NCI-H146 treated with DMSO at 0.1 percent for 48 hours (cell line): ENCODE measurements at regions not wholly inside any gene's neighbourhood (a gene's known extent, or its start where the extent isn't known, plus 50 kb on each side); places are given as distances from the start of the nearest gene placed in this dataset.

Experiments
- DNase-seq: peaks from one replicate; lab custom pipeline; 2025; ENCODE audit not compliant: unreplicated experiment; lab: John Stamatoyannopoulos, UW

DNA sequence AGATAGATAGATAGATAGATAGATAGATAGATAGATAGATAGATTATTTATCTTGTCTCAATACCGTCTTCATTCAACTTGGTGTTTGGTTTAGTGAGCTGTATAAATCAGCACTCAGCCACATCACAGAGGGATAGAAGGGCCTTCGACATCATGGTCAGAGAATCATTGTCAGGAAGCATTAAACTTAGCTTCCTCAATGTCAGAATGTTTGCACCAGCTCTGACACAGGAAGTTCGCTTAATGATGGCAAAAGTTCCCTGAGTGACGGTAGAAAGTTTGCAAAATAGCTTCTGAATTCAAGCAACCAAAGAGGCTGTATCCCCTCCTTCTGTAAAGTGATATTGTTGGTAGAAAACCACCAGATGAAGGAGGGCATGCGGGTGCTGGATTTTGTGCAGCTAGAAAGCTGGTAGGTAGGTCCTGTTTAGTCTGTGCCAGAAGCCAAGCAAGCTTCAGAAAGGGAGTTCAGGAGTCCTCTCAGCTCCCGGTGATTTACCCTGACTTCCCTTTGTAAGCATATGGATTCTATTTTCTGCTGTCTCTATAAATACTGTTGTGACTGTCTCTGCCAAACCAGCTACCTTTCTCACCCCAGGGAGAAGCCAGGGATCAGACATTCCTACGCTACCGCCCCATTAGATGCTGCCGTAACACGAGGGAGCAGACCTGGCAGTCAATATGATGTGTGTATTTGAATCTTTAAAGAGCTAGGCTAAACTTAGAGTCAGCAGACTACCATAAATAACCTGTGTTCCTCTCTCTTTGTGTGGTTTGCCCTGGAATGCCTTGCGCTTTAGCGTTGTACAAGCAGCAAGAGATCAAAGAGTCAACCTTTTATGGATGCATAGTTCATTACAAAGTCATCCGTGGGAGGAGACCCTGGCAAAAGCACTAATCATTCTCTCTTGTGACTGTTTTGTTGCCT, 200.5 kb upstream of the KIAA1217 start:
- no peak for DNase-seq

DNA sequence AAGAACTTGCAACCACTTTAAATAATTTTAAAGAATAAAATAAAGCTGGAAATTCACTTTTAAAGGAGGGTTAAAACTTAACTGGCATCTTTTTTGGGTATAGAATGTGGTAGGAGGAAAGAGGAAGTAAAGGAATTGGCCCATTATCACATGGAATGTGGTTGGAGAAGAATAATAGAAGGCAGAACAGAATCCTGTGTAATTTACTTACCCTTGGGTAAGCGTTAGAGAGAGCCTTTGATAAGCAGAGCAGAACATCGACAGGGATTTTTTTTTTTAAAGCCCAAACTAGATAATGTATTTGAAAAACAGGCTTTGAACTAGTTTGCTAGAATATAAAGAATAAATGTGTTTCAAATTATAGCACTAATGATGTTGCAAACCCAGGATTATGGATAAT, 199.8 kb upstream of the KIAA1217 start:
- no peak for DNase-seq

DNA sequence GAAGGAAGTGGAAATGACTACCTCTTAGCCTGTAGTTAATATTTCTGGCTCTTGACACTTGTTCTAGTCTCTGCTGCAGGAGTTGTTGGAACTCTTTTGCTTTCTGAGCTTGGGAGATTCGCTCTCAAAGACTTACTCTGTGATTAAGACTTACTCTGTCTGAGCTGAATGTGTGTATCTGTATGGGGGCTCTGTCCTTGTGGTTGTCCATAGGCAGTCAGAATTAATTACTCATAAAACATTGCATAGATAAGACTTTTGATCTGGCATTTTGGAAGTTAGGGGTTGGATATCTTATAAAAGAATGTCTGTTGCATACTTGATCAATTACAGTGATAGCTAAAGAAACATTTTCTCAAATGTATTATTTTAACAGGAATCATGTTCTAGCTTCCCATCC, 199.2 kb upstream of the KIAA1217 start:
- DNase-seq: no peak

DNA sequence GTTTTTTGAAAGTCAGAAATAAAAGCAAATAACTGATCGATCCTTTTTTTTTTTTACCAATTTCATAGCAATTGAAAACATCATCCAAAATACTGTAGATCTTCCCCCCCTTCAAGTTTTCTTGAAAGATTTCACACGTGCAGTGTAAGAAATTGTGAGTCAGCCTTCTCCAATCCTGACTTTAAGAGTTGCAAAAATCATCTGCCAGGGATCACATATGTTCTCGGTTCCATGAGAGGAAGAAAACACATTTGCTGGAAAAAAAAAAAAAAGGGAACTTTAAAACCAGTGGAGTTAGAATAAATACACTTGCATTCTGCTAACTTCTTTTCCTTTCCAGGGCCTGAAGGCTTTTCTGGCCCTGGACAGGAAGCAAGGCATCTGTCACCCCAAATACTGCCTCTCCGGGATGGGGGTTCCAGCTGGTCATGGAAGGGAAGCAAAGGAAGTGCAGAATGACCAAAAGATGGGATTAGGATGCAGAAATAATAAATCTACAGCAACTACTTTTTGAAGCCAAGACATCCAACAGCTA, 198.4 kb upstream of the KIAA1217 start:
- DNase-seq: no peak

DNA sequence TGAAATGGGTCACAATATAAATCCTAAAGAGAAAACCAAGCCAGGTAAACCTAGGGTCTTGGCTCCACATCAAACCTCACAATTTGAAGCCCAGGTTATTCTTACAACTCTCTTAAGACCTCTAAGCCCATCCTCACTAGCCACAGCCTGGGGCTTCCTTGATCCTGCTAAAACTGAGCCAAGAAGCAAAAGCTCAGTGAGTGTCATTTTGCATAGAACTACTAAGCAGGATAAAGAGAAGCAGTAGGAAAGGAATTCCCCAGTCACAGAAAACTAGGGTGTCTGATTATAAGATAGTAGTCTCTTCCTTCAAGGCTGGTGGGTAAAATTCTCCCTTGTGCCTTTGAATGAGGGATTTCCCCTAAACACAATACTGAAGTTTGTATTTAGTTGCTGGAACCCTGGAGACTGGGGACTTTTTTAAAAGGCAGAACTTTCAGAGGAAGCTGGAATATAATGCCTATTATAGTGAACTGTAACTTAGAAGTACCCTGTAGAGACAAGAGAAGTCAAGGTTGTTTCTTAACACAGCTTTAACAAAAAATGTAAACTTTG, 196.6 kb upstream of the KIAA1217 start:
- DNase-seq: no peak

DNA sequence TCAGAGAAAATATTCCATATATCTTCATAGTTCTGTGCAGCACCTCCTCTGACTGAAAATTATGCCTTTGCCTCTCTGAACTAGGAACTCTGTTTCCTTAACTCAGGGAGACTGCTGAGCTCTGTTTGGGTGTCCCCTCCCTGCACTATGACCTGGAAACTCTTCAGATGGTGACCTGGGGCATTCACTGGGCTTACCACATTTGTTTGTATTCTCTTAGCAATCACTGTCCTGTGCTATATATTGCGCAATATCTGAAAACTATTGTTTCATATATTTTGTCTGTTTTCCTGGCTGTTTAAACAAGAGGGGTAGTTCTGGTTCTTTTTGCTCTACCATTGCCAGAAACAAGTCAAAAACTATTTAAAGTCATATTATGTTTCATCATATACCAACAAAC, 181.8 kb upstream of the KIAA1217 start:
- no peak for DNase-seq

DNA sequence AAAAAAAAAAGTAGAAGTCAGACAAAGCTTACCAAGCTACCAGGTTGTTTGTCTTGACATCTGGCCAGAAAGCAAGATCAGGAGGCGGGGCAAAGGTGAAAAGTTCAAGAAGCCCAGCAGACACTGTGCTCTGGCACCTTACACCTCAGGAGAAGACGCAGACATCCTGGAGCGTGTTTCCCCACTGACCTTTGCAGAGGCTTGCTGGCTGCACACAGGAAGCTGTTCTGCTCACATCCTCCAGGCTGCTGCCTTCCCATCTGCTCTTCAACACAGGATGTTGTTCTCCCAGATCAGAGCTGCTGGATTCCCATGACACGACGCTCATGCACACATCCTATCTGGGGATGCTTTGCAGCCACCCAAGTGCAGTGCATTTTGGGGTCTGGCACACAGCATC, 174.4 kb upstream of the KIAA1217 start:
- DNase-seq: no peak

DNA sequence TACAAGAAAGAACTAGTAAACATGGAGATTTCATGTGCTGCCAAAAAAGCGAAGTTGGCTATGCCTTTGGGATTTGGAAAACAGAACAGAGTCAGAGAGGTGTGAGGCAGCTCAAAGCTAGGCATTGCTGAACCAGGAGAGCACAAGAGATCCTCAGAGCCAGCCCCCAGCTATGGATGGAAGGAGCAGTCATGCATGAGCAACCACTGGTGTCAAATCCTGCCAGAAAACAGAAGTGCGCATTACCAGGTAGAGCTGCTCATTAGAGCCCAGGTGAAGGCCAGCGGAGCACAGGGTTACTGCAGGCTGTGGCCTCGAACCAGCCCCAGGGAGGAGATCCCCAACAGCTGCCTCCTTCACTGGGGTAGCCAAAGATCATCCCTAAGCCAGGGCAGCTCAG, 173.2 kb upstream of the KIAA1217 start:
- no peak for DNase-seq

DNA sequence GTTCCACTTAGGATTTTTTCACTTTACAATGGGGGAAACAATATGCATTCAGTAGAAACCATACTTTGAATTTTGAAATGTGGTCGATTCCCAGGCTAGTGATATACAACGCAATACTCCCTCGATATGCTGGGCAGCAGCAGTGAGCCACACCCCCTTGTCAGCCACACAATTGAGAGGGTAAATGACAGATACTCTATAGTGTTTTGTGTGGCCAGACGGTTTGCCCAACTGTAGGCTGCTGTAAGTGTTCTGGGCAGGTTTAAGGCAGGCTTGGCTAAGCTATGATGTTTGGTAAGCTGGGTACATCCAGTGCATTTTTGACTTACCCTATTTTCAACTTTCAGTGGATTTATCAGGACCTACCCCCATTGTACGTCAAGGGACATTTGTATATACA, 169.6 kb upstream of the KIAA1217 start:
- DNase-seq: no peak

DNA sequence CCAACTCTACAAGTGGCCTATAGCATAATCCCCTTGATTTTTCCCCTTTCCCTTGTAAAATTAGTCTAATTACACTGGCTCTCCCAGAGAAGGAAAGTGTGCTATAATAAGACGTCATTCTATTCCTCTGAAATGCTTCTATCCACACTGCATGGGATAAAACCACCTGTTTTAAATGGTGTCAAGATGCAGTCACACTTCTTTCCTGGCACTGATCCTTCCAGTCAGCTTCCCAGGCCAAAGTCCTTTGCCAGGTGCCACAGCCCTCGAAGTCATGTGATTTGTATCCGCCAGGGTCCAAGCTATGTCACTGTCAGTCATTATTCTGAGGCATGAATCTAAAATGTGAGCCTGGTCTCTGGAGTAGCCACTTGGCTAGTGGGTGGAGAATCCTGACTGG, 169.0 kb upstream of the KIAA1217 start:
- DNase-seq: no peak

DNA sequence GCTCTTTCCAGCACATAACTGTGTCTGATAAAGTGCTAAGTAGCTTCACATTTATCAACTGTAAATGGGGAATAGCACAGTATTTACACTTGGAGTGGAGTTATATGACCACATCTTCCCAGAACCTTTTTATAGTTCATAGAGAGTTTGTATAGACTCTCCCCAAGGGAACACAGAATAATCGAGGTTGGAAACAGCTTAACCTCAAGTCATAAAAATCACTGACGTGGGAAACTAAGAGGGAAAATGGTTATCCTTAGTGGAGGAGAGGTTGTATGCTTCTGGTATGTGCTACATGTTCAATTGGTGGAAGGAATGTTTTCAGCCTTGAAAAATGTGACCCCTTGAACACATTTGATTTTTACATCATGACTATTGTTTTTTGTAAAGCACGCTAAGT, 167.9 kb upstream of the KIAA1217 start:
- DNase-seq: no peak

DNA sequence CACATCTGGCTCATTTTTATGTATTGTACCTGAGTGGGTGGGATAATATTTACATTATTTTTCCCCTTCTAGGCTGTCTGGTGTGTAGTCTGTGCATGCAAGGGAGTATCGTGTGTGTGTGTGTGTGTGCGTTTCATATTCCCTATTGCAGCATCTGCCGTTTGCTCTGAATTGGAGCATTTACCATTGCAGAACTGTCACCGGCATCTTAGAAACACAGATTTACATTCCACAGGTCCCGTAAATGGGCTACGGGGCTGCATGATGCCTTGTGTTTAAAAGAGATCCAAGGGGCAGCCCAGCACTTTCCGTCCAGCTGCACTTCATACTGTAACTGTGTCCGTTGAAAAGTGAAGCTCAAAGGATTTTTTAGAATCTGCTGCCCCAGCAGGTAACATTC, 167.1 kb upstream of the KIAA1217 start:
- no peak for DNase-seq

DNA sequence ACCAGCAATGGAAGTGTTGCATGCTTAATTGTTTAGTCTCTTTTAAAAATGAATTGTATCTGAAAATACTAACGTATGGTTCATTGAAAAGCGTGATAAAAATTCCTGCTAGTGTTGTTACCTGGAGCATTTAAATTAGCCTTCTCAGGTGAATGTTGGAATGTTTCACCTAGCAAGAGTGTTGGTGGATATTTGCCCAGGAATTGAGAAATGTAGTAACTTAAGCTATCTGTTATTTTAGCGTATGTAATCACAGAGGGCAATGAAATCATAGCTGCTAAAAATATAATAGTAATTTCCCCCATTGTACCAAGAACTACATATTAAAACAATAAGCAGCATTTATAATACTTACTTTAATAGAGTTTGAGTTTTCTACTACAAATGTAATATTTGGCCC, 166.1 kb upstream of the KIAA1217 start:
- no peak for DNase-seq

DNA sequence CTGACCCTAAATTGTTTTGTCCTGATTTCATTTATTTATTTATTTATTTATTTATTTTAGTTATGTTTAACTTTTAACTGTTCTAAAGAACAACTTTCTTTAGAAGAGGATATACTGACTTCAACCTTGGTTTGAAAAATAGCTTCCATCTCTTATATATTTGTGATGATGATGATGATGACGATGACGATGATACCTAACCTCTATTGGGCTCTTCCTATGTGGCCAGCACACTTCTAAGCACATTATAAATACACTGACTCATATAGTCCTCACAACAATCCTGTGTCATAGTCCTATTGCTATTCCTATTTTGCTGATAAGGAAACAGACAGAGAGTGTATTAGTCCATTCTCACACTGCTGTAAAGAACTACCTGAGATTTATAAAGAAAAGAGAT, 162.9 kb upstream of the KIAA1217 start:
- DNase-seq: no peak

DNA sequence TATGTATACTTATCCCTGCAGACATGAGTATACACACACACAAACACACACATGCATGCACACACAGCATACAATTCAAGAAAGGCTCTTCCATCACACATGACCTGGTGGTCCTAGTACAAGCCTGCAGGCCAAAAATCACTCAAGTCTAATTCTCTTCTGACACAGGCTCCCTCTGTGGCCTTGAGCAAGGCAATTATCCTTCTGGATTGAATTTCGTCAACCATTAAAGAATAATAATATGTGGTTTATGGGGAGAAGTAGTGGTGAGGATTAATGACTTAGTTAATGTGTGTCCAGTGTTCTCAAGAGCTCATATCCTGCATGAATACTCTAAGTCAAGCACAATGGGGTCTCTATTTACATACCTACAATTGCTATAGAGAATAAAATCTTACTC, 161.8 kb upstream of the KIAA1217 start:
- DNase-seq: no peak

DNA sequence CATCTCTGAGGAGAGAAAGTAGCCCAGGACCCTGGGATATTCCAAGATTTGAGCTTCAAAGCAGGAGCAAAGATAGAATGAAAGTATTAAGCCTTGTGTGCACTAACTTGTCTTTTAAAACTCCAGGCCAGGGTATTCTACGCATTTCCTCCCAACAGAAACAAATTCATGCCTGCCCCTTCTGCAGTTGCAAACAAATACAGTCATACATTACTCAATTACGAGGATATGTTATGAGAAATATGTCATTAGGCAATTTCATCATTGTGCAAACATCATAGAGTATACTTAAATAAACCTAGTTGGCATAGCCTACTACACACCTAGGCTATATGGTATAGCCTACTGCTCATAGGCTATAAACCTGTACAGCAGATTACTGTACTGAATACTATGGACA, 154.5 kb upstream of the KIAA1217 start:
- DNase-seq: no peak

DNA sequence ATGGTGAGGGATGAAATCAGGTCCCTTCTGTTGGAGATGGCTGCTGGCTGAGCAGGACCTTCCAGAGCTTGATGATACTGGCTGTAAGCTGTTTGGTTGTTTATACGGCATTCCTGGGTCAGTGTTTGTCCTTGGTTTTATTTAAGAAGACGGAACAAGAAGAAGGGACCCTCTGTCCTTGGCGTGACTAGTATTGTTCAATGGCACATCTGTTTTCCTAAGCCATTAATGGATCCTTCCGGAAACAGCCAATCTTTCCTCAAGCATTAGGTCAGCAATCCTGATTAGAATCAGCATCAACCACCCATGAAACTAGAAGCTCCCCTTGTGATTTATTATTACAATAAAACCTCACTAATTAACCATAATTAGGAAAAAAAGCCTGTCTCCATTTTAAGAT, 128.7 kb upstream of the KIAA1217 start:
- no peak for DNase-seq

DNA sequence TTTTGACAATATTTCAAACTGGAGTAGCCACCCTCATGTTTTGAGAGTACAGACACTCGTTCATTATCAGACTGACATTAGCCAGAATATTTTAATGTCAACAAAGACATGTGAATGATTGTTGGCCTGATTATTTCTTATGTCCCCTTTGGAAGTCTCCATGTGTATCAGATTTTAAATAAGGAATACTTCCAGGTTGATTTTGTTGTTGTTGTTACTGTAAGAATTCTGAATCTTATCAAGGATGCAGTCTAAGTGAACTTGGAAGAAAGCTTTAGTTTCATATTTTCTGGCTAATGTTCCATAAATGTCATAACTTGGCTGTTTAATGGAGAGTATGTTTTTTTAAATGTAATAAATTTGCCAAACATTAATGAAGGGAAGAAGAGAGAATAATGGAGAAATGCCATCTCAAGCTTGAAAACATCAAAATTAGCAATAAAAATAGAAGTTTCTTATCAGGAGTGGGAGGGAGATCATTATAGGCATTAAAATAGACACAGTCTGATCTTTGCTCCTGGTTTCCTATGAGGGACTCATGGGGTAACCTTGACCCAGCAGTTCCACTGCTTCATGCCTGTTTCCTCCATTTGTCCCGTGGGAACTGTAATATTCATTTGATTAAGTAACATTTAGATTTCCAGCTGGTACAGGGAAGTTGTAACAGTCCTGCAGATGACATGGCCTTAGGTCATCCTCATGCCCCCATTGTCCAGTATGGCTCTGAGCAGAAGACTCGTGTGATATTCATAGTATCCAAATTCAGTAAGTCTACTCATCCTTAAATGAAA, 122.4 kb upstream of the KIAA1217 start:
- DNase-seq: no peak

DNA sequence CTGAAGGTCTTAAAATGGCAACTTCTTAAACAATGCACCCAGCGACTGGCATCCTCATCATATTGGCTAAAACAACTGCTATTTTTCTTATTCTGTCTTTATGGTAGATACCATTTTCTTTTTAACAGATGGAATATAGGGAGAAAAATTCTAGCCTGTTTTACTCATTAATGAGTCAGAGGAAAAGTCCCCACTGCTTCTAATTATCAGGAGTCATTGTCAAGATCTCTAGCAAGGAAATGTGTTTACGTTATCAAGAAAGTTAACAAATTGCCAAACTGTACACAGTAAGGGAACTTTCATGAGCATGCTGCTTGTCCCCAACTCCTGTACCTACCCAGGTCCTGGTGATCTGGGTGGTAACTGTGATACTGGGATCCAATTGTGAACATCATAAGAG, 117.7 kb upstream of the KIAA1217 start:
- no peak for DNase-seq

DNA sequence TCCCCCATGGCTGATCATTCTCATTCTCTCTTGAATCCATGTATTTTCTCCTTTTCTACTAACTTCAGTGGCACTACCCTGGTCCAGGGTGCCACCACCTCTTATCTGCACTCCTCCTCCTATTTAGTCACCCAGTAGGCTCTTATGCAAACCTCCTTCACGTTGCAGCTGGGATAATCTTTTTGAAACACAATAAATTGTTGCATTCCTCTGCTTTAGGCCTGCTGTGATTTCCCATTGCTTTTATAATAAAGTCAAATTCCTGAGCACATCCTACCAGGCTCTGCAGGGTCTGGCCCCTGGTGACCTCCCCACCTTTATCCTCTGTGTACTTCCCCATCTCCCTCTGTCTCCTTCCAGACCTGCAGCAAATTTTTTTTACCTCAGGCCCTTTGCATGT, 112.7 kb upstream of the KIAA1217 start:
- DNase-seq: no peak

DNA sequence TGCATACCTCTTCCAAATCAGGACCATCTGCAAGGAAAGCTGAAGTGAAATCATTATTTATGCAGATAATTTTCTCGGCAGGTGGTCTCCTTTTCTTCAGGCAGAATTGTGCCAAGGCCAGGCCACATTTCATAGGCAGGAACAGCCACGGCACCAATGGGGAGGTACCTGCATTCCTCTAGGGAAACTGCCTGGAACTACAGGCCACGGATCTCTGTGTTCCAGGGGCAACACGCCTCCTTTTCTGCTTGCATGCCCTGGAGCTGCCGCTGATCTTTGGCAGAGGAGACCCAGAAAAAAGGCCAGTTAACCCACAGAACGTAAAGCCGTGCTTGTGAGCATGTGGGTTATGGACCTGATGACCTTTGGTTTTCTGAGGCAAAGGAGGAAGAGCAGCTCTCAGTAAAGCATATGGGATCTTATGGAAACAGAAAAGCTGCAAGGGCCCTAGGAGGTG, 111.2 kb upstream of the KIAA1217 start:
- no peak for DNase-seq

DNA sequence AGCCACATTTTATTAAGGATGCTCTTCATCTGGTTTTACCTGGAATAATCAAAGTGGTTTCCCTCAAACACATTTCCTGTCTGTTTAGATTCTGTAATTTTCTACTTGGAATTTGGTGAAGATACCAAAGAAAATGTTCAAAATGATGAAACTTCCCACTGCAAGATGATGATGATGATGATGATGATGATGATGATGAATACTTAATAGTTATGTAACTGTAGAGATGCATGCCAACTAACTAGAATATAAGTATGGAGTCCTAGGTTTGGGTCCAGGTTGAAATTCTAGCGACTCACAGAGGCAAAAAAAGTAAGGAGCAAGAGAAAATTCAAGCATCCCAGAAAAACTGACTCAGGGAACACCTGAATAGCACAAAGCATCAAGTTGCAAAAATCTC, 104.0 kb upstream of the KIAA1217 start:
- no peak for DNase-seq
